Karpas-422 (cell line): ENCODE measurements at regions not wholly inside any gene's neighbourhood (a gene's known extent, or its start where the extent isn't known, plus 50 kb on each side); places are given as distances from the start of the nearest gene placed in this dataset.

Experiments used
- DNase-seq: peaks from one replicate; pipeline ENCODE4 v3.0.0-alpha.2; 2015
- H2AFZ ChIP-seq: fragments of 200-600 bp; sonication (generic); 2 replicates; pipeline ENCODE4 v1.6.1; 2014; ENCODE audit warnings: antibody characterized with exemption, low read length, mixed read lengths
- H3K27ac ChIP-seq: fragments of 200-600 bp; sonication (generic); 2 replicates; pipeline ENCODE4 v1.5.1; 2014; ENCODE audit warnings: mild to moderate bottlenecking, low read length, moderate library complexity
- H3K27me3 ChIP-seq: fragments of 200-600 bp; sonication (generic); 2 replicates; pipeline ENCODE4 v1.6.1; 2014; ENCODE audit warnings: low read length, mixed read lengths
- H3K36me3 ChIP-seq: fragments of 200-600 bp; sonication (generic); 2 replicates; pipeline ENCODE4 v1.6.1; 2014; ENCODE audit warnings: low read length, mixed read lengths; ENCODE audit not compliant: insufficient read depth
- H3K4me1 ChIP-seq: fragments of 200-600 bp; sonication (generic); 2 replicates; pipeline ENCODE4 v1.6.1; 2014; ENCODE audit warnings: mild to moderate bottlenecking, low read length, mixed read lengths
- H3K4me2 ChIP-seq: fragments of 200-600 bp; sonication (generic); 2 replicates; pipeline ENCODE4 v1.6.1; 2014; ENCODE audit warnings: low read length, low read depth, mild to moderate bottlenecking; ENCODE audit not compliant: poor library complexity, severe bottlenecking
- H3K4me3 ChIP-seq: fragments of 200-600 bp; sonication (generic); 2 replicates; pipeline ENCODE4 v1.5.1; 2014; ENCODE audit warnings: mild to moderate bottlenecking, antibody characterized with exemption, low read length, mixed read lengths
- H3K79me2 ChIP-seq: fragments of 200-600 bp; sonication (generic); 2 replicates; pipeline ENCODE4 v1.6.1; 2014; ENCODE audit warnings: mild to moderate bottlenecking, low read length, mixed read lengths
- H3K9ac ChIP-seq: fragments of 200-600 bp; sonication (generic); 2 replicates; pipeline ENCODE4 v1.6.0; 2014; ENCODE audit warnings: low read length
- H3K9me2 ChIP-seq: fragments of 200-600 bp; sonication (generic), shearing (Covaris generic); replicated peaks from 2 replicates; pipeline ENCODE4 v1.6.0; 2014; ENCODE audit warnings: mild to moderate bottlenecking, low read length, moderate library complexity; ENCODE audit not compliant: insufficient read depth
- H3K9me3 ChIP-seq: fragments of 300-700, 200-600 bp; sonication (generic); 2 replicates; pipeline ENCODE4 v1.6.1; 2014; ENCODE audit warnings: low read length, mixed read lengths
- H4K20me1 ChIP-seq: fragments of 200-600 bp; sonication (generic); 2 replicates; pipeline ENCODE4 v1.6.1; 2014; ENCODE audit warnings: mild to moderate bottlenecking, antibody characterized with exemption, low read length, low read depth; ENCODE audit not compliant: insufficient read depth

DNA sequence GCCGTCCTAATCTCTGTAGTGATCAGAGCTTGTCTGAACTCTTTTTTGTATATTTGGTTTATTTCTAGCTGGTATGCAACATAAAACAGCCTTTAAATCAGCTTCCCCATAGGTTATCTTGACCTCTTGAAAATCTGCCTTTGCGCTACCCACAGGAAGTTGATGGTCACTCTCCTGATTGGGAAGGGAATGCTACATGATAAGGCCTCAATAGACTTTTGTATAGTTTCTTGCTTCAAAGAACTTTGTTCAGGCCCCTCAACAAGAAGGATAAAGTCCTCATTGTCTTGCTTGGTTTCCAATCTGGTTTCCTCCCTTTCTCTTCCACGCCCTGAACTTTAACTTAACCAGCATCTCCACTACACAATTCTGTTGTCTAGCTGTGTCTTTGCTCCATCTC is 95.4 kb upstream of the TENT5A start:
- H3K36me3 ChIP-seq = no peaks in the 10 kb centered on the region
- H4K20me1 ChIP-seq = no peaks in the 10 kb centered on the region
- no peak for DNase-seq
- no peak overlapping the region for H3K27ac ChIP-seq
- H3K9ac ChIP-seq = no peak overlapping the region
- H3K9me2 ChIP-seq = no peaks in the 10 kb centered on the region
- H3K4me2 ChIP-seq = no peak overlapping the region
- H3K9me3 ChIP-seq = no peaks in the 10 kb centered on the region
- no peak overlapping the region for H2AFZ ChIP-seq
- H3K4me3 ChIP-seq = no peak overlapping the region
- H3K4me1 ChIP-seq = no peaks in the 10 kb centered on the region
- no peaks in the 10 kb centered on the region for H3K27me3 ChIP-seq
- H3K79me2 ChIP-seq = no peaks in the 10 kb centered on the region

DNA sequence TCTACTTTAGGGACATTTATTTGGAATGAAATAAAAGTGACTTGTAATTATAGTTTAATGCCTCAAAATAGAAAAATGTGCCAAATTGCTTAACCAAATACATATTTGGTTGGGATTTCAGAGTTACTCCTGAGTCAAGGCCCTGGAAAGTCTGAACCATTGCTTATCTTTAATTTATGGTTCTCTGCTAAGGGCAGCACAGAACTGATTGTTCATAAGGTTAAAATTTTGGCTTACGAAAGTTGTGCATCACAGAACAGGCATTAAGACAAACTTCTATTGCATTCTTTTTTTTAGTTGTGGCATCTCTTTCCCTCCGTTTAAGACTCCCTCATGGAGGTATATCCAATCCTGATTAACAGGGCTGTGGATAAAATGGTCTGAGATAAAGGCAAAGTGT is 92.2 kb upstream of the TENT5A start:
- Histone ChIP-seq H3K9me2 (no peaks in the 10 kb centered on the region), H3K4me3 (no peak overlapping the region), H3K36me3 (no peaks in the 10 kb centered on the region), H3K9me3 (no peaks in the 10 kb centered on the region), H3K4me2 (no peak overlapping the region), H3K27me3 (no peaks in the 10 kb centered on the region), H3K4me1 (no peaks in the 10 kb centered on the region), H2AFZ (no peak overlapping the region), H3K9ac (no peak overlapping the region), H3K79me2 (no peaks in the 10 kb centered on the region), H4K20me1 (no peaks in the 10 kb centered on the region), H3K27ac (no peak overlapping the region)
- no peak for DNase-seq

DNA sequence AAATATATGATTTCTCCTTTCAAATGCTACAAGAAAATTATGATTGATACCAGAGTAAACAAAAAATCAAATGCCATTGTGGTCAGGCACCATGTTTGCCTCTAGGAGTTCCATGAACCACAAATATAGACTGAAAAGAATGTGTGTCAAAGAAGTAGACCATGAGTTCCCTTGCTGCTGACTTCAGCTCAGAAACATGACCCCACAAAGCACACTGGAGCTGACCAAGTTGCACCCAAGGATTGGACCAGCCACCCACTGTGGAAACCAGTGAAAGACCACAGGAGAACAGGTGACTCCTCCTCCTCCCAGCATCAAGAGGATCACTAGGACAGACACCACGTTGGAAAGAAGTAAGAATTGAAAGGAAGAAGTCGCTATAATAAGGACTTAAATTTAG is 90.8 kb upstream of the TENT5A start:
- Histone ChIP-seq H3K4me2 (no peak overlapping the region), H3K9ac (no peak overlapping the region), H3K27ac (no peak overlapping the region), H2AFZ (no peak overlapping the region), H3K9me3 (no peaks in the 10 kb centered on the region), H3K4me3 (no peak overlapping the region), H4K20me1 (no peaks in the 10 kb centered on the region), H3K79me2 (no peaks in the 10 kb centered on the region), H3K9me2 (no peaks in the 10 kb centered on the region), H3K4me1 (no peaks in the 10 kb centered on the region), H3K36me3 (no peaks in the 10 kb centered on the region), H3K27me3 (no peaks in the 10 kb centered on the region)
- DNase-seq = no peak

DNA sequence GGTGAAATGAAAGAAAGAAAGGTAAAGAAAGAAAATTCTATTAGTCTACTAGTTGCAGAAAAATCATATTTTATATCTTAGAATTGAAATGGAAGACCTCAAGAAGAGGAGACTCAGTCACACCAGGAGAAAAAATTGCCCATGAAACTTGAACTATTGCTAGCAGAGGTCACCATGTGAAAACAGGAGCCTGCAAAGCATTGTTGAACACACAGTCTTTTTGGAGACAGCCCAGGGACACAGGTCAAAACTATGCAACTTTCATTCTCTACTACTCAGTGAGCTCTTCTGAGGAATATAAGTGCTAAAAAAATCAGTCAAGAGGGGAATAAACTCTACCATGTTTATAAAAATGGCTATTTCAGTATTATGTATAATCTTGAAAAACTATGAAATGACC is 89.8 kb upstream of the TENT5A start:
- Histone ChIP-seq H3K79me2 (no peaks in the 10 kb centered on the region), H3K4me3 (no peak overlapping the region), H3K36me3 (no peaks in the 10 kb centered on the region), H3K4me2 (no peak overlapping the region), H2AFZ (no peak overlapping the region), H3K27ac (no peak overlapping the region), H3K9me2 (no peaks in the 10 kb centered on the region), H3K9me3 (no peaks in the 10 kb centered on the region), H3K27me3 (no peaks in the 10 kb centered on the region), H4K20me1 (no peaks in the 10 kb centered on the region), H3K4me1 (no peaks in the 10 kb centered on the region), H3K9ac (no peak overlapping the region)
- DNase-seq = no peak

DNA sequence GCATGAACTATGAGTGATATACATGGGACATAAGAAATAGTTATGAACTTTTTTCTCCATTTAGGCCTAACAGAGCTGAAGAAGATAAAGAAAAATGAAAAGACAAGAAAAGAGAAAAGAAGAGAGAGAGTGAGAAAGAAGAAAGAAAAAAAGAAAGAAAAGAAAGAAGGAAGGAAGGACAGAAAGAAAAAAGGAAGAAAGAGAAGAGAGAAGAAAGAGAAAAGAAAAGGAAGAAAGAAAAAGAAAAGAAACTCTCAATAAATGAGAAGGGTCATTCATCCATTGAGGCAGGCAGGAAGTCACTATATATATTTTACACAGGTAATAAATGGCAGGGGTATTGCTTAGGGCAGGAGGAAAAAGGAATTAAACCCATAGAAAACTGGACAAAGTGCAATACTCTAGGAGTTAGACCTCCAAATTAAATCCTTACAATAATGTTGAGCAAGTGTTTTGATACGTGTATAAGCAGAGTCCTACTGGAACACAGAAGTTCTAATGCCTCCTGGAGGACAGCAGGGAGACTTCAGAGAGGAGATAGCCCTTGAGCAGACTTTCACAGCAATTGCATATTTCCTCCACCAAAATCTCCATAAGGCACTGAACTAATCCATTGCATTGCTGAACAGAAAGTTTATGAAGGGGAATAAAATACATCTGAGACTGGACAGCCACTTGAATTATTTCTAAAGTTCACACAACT is 86.4 kb upstream of the TENT5A start:
- no peaks in the 10 kb centered on the region for H3K4me1 ChIP-seq
- H3K9ac ChIP-seq = no peak overlapping the region
- no peaks in the 10 kb centered on the region for H4K20me1 ChIP-seq
- H3K79me2 ChIP-seq = no peaks in the 10 kb centered on the region
- no peaks in the 10 kb centered on the region for H3K27me3 ChIP-seq
- H3K9me2 ChIP-seq = no peaks in the 10 kb centered on the region
- H3K27ac ChIP-seq = no peak overlapping the region
- no peak overlapping the region for H3K4me2 ChIP-seq
- H2AFZ ChIP-seq = no peak overlapping the region
- DNase-seq = no peak
- H3K4me3 ChIP-seq = no peak overlapping the region
- H3K9me3 ChIP-seq = no peaks in the 10 kb centered on the region
- H3K36me3 ChIP-seq = no peaks in the 10 kb centered on the region

DNA sequence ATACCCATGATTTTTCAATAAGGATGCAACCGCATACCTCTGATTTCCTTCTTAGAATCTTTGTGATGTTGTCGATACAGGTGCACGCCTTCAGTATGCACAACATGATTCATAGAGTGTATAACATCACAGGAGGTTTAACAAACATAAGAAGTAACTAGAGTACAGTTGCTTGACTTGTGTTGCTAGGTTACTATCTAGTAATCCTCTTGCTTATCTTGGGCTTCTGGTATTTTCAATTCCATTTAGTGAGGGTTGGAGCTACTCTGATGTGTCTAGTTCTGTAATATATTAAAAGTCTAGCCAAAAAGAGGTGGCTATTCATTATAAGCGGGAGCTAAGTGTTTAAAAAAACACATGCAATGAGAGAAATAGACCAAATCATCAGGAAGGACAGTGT is 85.5 kb upstream of the TENT5A start:
- Histone ChIP-seq H3K9ac (no peak overlapping the region), H3K36me3 (no peaks in the 10 kb centered on the region), H3K27ac (no peak overlapping the region), H4K20me1 (no peaks in the 10 kb centered on the region), H3K9me2 (no peaks in the 10 kb centered on the region), H3K4me2 (no peak overlapping the region), H3K27me3 (no peaks in the 10 kb centered on the region), H3K4me3 (no peak overlapping the region), H3K79me2 (no peaks in the 10 kb centered on the region), H2AFZ (no peak overlapping the region), H3K4me1 (no peaks in the 10 kb centered on the region), H3K9me3 (no peaks in the 10 kb centered on the region)
- DNase-seq = no peak

DNA sequence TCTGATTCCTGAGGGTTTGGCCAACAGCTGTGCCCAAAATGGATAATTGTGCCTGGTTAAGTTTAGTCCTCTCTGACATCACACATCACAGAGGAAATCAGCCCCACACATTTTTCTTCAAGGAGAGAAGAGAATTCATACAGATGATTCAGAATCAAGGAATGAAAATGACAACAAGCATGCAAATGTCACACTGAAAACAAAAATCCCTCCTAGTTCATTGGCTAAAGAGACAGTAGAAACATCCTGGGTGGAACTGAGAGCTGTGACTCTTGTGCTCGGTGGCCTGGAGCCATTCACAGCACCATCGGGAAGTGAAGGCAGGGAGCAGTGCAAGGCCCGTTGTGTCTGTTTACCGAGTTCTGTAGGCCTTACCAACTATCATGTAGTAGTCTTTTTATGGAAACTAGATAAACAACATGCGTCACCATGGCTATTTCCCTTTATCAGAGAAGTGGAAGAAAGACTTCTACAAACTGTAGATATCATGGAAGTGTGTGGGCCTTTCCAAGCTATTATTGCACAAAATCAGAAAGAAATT is 81.7 kb upstream of the TENT5A start:
- Histone ChIP-seq H3K36me3 (no peaks in the 10 kb centered on the region), H2AFZ (no peak overlapping the region), H3K9me3 (no peaks in the 10 kb centered on the region), H3K9me2 (no peaks in the 10 kb centered on the region), H3K9ac (no peak overlapping the region), H3K4me2 (no peak overlapping the region), H3K79me2 (no peaks in the 10 kb centered on the region), H3K27me3 (no peaks in the 10 kb centered on the region), H4K20me1 (no peaks in the 10 kb centered on the region), H3K4me1 (no peaks in the 10 kb centered on the region), H3K4me3 (no peak overlapping the region), H3K27ac (no peak overlapping the region)
- no peak for DNase-seq

DNA sequence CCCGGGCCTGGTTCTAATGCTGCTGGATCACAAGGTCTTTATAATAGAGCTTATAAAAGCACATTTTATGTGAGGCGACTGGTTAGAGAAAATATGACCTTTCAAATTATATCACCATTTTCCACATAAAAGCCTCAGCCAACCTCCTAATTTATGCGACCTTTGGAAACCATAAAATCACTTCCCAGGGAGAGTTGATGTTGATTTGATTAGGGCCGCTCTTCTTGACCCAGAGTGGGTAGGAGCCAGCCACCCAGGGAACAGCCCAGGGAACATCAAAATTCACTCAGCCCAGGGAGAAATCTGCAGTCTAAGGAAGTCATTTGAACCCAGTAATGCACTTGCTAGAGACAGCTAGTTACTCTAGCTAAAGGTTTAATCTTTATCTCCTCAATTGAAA is 79.8 kb upstream of the TENT5A start:
- no peak overlapping the region for H3K27ac ChIP-seq
- no peaks in the 10 kb centered on the region for H3K9me2 ChIP-seq
- no peak for DNase-seq
- no peaks in the 10 kb centered on the region for H3K4me1 ChIP-seq
- H3K79me2 ChIP-seq = no peaks in the 10 kb centered on the region
- H2AFZ ChIP-seq = no peak overlapping the region
- H3K9ac ChIP-seq = no peak overlapping the region
- no peak overlapping the region for H3K4me3 ChIP-seq
- no peaks in the 10 kb centered on the region for H4K20me1 ChIP-seq
- H3K27me3 ChIP-seq = no peaks in the 10 kb centered on the region
- no peaks in the 10 kb centered on the region for H3K36me3 ChIP-seq
- H3K4me2 ChIP-seq = no peak overlapping the region
- no peaks in the 10 kb centered on the region for H3K9me3 ChIP-seq
